GM23248 (cell line): ENCODE measurements at regions not wholly inside any gene's neighbourhood (a gene's known extent, or its start where the extent isn't known, plus 50 kb on each side); places are given as distances from the start of the nearest gene placed in this dataset.

Experiments used
- DNase-seq: peaks from one replicate; pipeline ENCODE4 v3.0.0-alpha.2; 2015
- H2AFZ ChIP-seq: fragments of 200-600 bp; sonication (generic); 2 replicates; pipeline ENCODE4 v1.6.1; 2016; ENCODE audit warnings: antibody characterized with exemption
- H3F3A ChIP-seq: fragments of 200-600 bp; sonication (generic); 2 replicates; pipeline ENCODE4 v1.6.1; 2016; ENCODE audit warnings: mild to moderate bottlenecking, antibody characterized with exemption, mixed run types; ENCODE audit not compliant: insufficient read depth
- H3K27ac ChIP-seq: fragments of 200-600 bp; sonication (generic); 2 replicates; pipeline ENCODE4 v1.5.1; 2016; ENCODE audit warnings: mild to moderate bottlenecking
- H3K27me3 ChIP-seq: fragments of 200-600 bp; sonication (generic); replicated peaks from 2 replicates; pipeline ENCODE4 v1.6.1; 2016; ENCODE audit warnings: mild to moderate bottlenecking; ENCODE audit not compliant: insufficient read depth
- H3K36me3 ChIP-seq: fragments of 200-600 bp; sonication (generic); 2 replicates; pipeline ENCODE4 v1.6.1; 2016; ENCODE audit warnings: low read depth, mild to moderate bottlenecking
- H3K4me1 ChIP-seq: fragments of 200-600 bp; sonication (generic); 2 replicates; pipeline ENCODE4 v1.6.1; 2016; ENCODE audit warnings: mild to moderate bottlenecking; ENCODE audit not compliant: insufficient read depth
- H3K4me2 ChIP-seq: fragments of 200-600 bp; sonication (generic); one replicate; pipeline ENCODE4 v1.6.1; 2016; ENCODE audit warnings: mild to moderate bottlenecking; ENCODE audit not compliant: unreplicated experiment
- H3K4me3 ChIP-seq: fragments of 200-600 bp; sonication (generic); 2 replicates; pipeline ENCODE4 v1.5.1; 2016; ENCODE audit warnings: mild to moderate bottlenecking
- H3K79me2 ChIP-seq: fragments of 200-600 bp; sonication (generic); 2 replicates; pipeline ENCODE4 v1.6.1; 2016; ENCODE audit warnings: mild to moderate bottlenecking; ENCODE audit not compliant: insufficient read depth
- H3K9ac ChIP-seq: fragments of 200-600 bp; sonication (generic); 2 replicates; pipeline ENCODE4 v1.6.1; 2016; ENCODE audit warnings: mild to moderate bottlenecking
- H3K9me2 ChIP-seq: fragments of 200-600 bp; sonication (generic); 2 replicates; pipeline ENCODE4 v1.6.1; 2016; ENCODE audit warnings: mixed run types, mild to moderate bottlenecking, moderate library complexity; ENCODE audit not compliant: insufficient read depth
- H3K9me3 ChIP-seq: fragments of 200-600 bp; sonication (generic); one replicate; pipeline ENCODE4 v1.6.1; 2017; ENCODE audit warnings: low read depth
- H4K20me1 ChIP-seq: fragments of 200-600 bp; sonication (generic); 2 replicates; pipeline ENCODE4 v1.6.0; 2016; ENCODE audit not compliant: insufficient read depth
- EZH2 ChIP-seq: fragments of 200-600 bp; sonication (generic); IDR thresholded peaks from 2 replicates; pipeline ENCODE4 v1.6.1; 2018; ENCODE audit warnings: antibody characterized with exemption, mild to moderate bottlenecking; ENCODE audit not compliant: insufficient read depth, poor library complexity, severe bottlenecking
- EZH2phosphoT487 ChIP-seq: fragments of 200-600 bp; sonication (generic); IDR thresholded peaks from 2 replicates; pipeline ENCODE4 v1.6.1; 2018; ENCODE audit warnings: antibody characterized with exemption, moderate library complexity, mild to moderate bottlenecking, low read depth; ENCODE audit not compliant: insufficient read depth
- WGBS, 2 experiments: methylation state at CpG; one replicate each; pipeline ENCODE4 v1.1.6; 2015 to 2017; ENCODE audit warnings: low lambda C conversion rate in 2 of 2, low coverage in 1 of 2; ENCODE audit errors: missing lambda C conversion rate in 2 of 2; 5-methylcytosine and 5-hydroxymethylcytosine counted together
- in situ Hi-C: fragments of 300-500 bp; cut with MboI; formaldehyde crosslinking; loops from 2 replicates; pipeline ENCODE4 v1.15.0; 2020

DNA sequence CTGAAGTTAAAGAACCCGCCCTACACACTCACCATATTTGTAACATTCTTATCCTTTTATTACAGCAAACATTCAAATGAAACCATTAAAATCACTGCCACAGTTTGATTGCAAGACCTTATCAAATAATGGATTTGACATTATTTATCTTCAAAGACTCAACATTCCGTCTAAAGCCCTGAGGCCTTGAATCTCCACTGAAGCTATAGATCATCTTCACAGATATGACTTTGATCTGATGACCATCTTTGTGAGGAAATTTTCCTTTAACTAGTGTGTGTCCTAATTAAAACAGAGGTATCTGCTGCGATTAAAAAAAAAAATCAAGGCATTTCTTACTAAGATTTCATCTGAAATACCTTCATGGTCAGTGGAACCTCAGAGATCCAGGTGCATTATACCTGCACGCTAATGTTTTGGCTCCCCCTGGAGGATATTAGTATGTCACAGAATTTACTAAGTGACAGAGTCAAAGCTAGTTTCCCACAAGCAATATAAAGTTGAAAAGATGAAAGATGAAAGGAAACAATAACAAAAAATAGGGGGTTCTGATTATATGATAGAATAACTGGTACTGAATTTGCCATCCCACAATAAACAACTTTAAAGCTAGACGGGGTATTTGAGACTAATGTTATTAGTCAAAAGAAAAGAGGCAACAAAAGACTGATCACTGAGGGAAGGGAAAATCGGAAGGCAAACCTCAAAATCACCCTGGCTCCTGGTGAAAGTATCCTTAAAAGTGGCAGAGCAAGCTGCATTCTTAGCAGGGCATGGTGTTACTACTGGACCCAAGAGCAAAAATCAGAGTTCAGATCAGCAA lies 923.4 kb downstream of the NCAM2 start:
- TF ChIP-seq EZH2 (no peak), EZH2phosphoT487 (no peak)
- in situ Hi-C loops: no loop called here
- H3K4me3 ChIP-seq: no peak overlapping the region
- 35% methylated on average over 6 of the region's 6 CpGs for WGBS, 2 experiments
- H3K9me3 ChIP-seq: no peaks in the 10 kb centered on the region
- no peaks in the 10 kb centered on the region for H3K9me2 ChIP-seq
- no peaks in the 10 kb centered on the region for H3K4me1 ChIP-seq
- no peaks in the 10 kb centered on the region for H3K79me2 ChIP-seq
- H3K27me3 ChIP-seq: no peaks in the 10 kb centered on the region
- peak; percentile 49 for DNase-seq
- peak overlapping the region; percentile 17 for H2AFZ ChIP-seq
- H4K20me1 ChIP-seq: no peaks in the 10 kb centered on the region
- H3K9ac ChIP-seq: no peak overlapping the region
- no peaks in the 10 kb centered on the region for H3K36me3 ChIP-seq
- no peak overlapping the region for H3K27ac ChIP-seq
- no peak overlapping the region for H3K4me2 ChIP-seq
- no peaks in the 10 kb centered on the region for H3F3A ChIP-seq

DNA sequence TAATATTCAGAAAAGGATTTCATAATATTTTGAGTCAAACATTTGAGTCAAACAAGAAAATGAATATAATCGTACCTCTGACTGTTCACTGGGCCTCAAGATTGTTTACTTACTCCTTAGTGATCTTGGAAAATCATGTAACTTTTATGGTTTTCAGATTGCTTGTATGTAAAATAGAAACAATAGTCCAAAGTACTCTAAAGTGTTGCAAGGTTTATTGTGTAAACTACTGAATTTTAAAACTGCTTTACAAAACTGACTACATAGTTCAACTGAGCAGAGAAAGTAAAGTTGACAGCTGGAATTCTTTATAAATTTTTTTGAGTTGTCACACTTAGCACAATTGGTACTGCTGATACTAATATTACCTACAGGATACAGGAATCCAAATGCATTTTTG lies 931.0 kb downstream of the NCAM2 start:
- no peak for TF ChIP-seq EZH2
- TF ChIP-seq EZH2phosphoT487: no peak
- Histone ChIP-seq H3K9me2 (no peaks in the 10 kb centered on the region), H3K36me3 (no peaks in the 10 kb centered on the region), H4K20me1 (no peaks in the 10 kb centered on the region), H3K9ac (no peak overlapping the region), H3K27ac (no peak overlapping the region), H3K4me3 (no peak overlapping the region), H3K9me3 (no peaks in the 10 kb centered on the region), H3K27me3 (no peaks in the 10 kb centered on the region), H2AFZ (no peak overlapping the region), H3K4me1 (no peaks in the 10 kb centered on the region), H3K4me2 (no peak overlapping the region), H3F3A (no peaks in the 10 kb centered on the region), H3K79me2 (no peaks in the 10 kb centered on the region)
- in situ Hi-C loops: no loop called here
- 35 to 38% methylated on average over 1 of the region's 1 CpG for WGBS, 2 experiments
- DNase-seq: no peak

DNA sequence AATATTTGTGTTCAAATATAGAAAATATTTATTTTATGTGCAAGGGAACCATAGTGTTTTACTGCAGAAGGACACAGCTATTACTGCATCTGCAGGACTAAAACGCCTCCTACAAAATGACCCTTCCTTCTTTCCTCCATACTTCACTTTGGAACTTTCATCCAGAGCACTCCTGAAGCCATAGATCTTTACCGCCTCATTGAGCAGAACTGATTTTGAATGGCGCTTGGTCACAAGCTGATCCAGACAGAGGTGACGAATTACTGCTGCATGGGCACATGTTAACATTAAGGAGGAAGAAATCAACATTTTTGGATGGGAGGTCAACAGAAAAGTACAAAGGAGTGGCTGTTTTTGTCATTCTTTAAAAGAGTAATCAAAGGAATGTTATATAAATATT lies 931.6 kb downstream of the NCAM2 start:
- 45 to 47% methylated on average over 4 of the region's 4 CpGs for WGBS, 2 experiments
- H3F3A ChIP-seq: no peaks in the 10 kb centered on the region
- no peaks in the 10 kb centered on the region for H3K79me2 ChIP-seq
- no peak overlapping the region for H3K4me3 ChIP-seq
- H2AFZ ChIP-seq: no peak overlapping the region
- H3K27ac ChIP-seq: no peak overlapping the region
- no peaks in the 10 kb centered on the region for H3K9me3 ChIP-seq
- H3K4me2 ChIP-seq: no peak overlapping the region
- no peak for TF ChIP-seq EZH2
- no peak for TF ChIP-seq EZH2phosphoT487
- no peak overlapping the region for H3K9ac ChIP-seq
- in situ Hi-C loops: no loop called here
- no peaks in the 10 kb centered on the region for H4K20me1 ChIP-seq
- no peaks in the 10 kb centered on the region for H3K4me1 ChIP-seq
- no peaks in the 10 kb centered on the region for H3K9me2 ChIP-seq
- H3K36me3 ChIP-seq: no peaks in the 10 kb centered on the region
- no peak for DNase-seq
- no peaks in the 10 kb centered on the region for H3K27me3 ChIP-seq

DNA sequence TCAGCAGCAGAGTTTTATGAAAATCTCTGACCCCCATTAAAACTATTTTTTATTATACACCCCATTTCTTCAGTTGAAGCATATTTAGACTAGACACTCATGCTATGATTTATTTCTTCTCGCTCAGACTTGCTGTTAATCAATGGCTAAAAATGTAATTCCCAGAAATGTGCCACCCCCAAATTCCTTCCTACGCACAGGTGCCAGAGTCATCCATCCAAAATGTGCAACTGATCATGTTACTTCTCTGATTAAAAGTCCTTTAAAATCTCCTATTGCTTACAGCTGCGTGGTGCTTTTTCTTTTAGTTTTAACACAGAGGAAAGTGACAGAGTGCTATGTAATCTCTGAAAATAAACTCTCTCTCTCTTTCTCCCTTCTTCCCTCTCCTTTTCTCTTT lies 954.4 kb downstream of the NCAM2 start:
- H3K79me2 ChIP-seq: no peaks in the 10 kb centered on the region
- no peaks in the 10 kb centered on the region for H3K4me1 ChIP-seq
- no peaks in the 10 kb centered on the region for H3K9me2 ChIP-seq
- no peaks in the 10 kb centered on the region for H4K20me1 ChIP-seq
- TF ChIP-seq EZH2phosphoT487 (no peak), EZH2 (no peak)
- no peaks in the 10 kb centered on the region for H3K27me3 ChIP-seq
- H3K9me3 ChIP-seq: no peaks in the 10 kb centered on the region
- no peak overlapping the region for H3K4me3 ChIP-seq
- no peak overlapping the region for H3K9ac ChIP-seq
- in situ Hi-C loops: no loop called here
- no peaks in the 10 kb centered on the region for H3K36me3 ChIP-seq
- WGBS, 2 experiments: 28 to 30% methylated on average over 3 of the region's 3 CpGs
- H2AFZ ChIP-seq: no peak overlapping the region
- no peaks in the 10 kb centered on the region for H3F3A ChIP-seq
- no peak overlapping the region for H3K4me2 ChIP-seq
- no peak overlapping the region for H3K27ac ChIP-seq
- DNase-seq: no peak
